ENCODE measurements at regions not wholly inside any gene's neighbourhood (a gene's known extent, or its start where the extent isn't known, plus 50 kb on each side); places are given as distances from the start of the nearest gene placed in this dataset.

GRCh38 chr6:169899481-169900145 is 148.2 kb downstream of the ERMARD start (continued):
- no peak for TF ChIP-seq SIN3A (conservative IDR thresholded peaks at IDR 0.05 in 1 of 2, IDR thresholded peaks at IDR 0.05 in 1 of 2; ENCODE audit: low read depth in 1 of 2, low read length in 2 of 2)

Data from H1 (cell line).